Smooth muscle cell (in vitro differentiated cells): ENCODE measurements at regions not wholly inside any gene's neighbourhood (a gene's known extent, or its start where the extent isn't known, plus 50 kb on each side); places are given as distances from the start of the nearest gene placed in this dataset.

Source experiments
- DNase-seq: peaks from one replicate; lab custom pipeline; 2025; ENCODE audit not compliant: unreplicated experiment; lab: John Stamatoyannopoulos, UW
- H2AFZ ChIP-seq: fragments of 200-600 bp; sonication (generic); 2 replicates; pipeline ENCODE4 v1.6.0; 2016; ENCODE audit warnings: antibody characterized with exemption, low read depth, mild to moderate bottlenecking
- H3F3A ChIP-seq: fragments of 200-600 bp; sonication (generic); 2 replicates; pipeline ENCODE4 v1.6.0; 2017; ENCODE audit warnings: antibody characterized with exemption, low read depth
- H3K27ac ChIP-seq: fragments of 200-600 bp; sonication (generic); 2 replicates; pipeline ENCODE4 v1.5.1; 2016; ENCODE audit warnings: low read depth, mild to moderate bottlenecking
- H3K27me3 ChIP-seq: fragments of 200-600 bp; sonication (generic); 2 replicates; pipeline ENCODE4 v1.6.1; 2016; ENCODE audit warnings: low read depth, mild to moderate bottlenecking
- H3K36me3 ChIP-seq: fragments of 200-600 bp; sonication (generic); 2 replicates; pipeline ENCODE4 v1.5.1; 2016; ENCODE audit warnings: low read depth
- H3K4me1 ChIP-seq: fragments of 200-600 bp; sonication (generic); 2 replicates; pipeline ENCODE4 v1.5.1; 2016; ENCODE audit warnings: low read depth
- H3K4me2 ChIP-seq: fragments of 200-600 bp; sonication (generic); 2 replicates; pipeline ENCODE4 v1.6.0; 2016; ENCODE audit warnings: mild to moderate bottlenecking
- H3K4me3 ChIP-seq: fragments of 200-600 bp; sonication (generic); 2 replicates; pipeline ENCODE4 v1.5.1; 2016; ENCODE audit warnings: mild to moderate bottlenecking
- H3K79me2 ChIP-seq: fragments of 200-600 bp; sonication (generic); 2 replicates; pipeline ENCODE4 v1.6.0; 2016; ENCODE audit warnings: low read depth, mild to moderate bottlenecking
- H3K9ac ChIP-seq: fragments of 200-600 bp; sonication (generic); 2 replicates; pipeline ENCODE4 v1.6.0; 2016; ENCODE audit warnings: low read depth
- H3K9me3 ChIP-seq: fragments of 200-600 bp; sonication (generic); replicated peaks from 2 replicates; pipeline ENCODE4 v1.5.1; 2016; ENCODE audit warnings: low read depth
- H4K20me1 ChIP-seq: fragments of 200-600 bp; sonication (generic); 2 replicates; pipeline ENCODE4 v1.6.0; 2016; ENCODE audit warnings: low read depth
- WGBS: methylation state at CpG from one replicate; pipeline ENCODE4 v1.1.7; 2016; ENCODE audit warnings: low lambda C conversion rate; 5-methylcytosine and 5-hydroxymethylcytosine counted together
- TF ChIP-seq, protein P1 (sequence below): fragments of 200-600 bp; sonication (generic); IDR thresholded peaks from 2 replicates; pipeline ENCODE4 v1.5.1; 2017; ENCODE audit warnings: borderline replicate concordance, mild to moderate bottlenecking, antibody characterized with exemption; ENCODE audit not compliant: insufficient read depth, poor library complexity, severe bottlenecking

DNA sequence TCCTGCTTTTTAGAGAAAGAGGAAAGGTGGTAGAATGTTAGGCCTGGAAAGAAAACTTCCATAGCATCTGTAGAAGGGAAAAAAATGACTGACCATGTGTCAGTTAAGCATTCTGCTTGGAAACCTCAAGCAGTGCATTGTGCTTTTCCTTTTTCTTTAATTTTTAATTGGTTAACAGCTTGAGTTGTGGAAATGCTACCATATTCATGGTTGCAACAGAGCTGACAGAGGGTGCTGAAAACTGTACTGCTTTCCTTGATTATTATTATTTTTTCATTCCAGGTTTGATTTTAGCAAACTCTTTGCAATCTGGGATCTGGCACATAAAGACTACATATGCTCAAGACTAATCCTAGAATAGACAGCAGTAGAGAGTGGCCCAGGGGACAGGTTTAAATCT is 404.5 kb downstream of the EPHA4 start:
- Histone ChIP-seq H3K4me1 (no peaks in the 10 kb centered on the region), H3F3A (no peaks in the 10 kb centered on the region), H3K36me3 (no peaks in the 10 kb centered on the region), H4K20me1 (no peaks in the 10 kb centered on the region), H3K4me3 (no peak overlapping the region), H3K4me2 (no peak overlapping the region), H3K27ac (no peak overlapping the region), H3K9ac (no peak overlapping the region), H3K27me3 (peaks cover 12% of the 10 kb centered on the region), H3K9me3 (no peaks in the 10 kb centered on the region), H2AFZ (no peak overlapping the region), H3K79me2 (no peaks in the 10 kb centered on the region)
- DNase-seq, result no peak
- TF ChIP-seq, protein P1, sequence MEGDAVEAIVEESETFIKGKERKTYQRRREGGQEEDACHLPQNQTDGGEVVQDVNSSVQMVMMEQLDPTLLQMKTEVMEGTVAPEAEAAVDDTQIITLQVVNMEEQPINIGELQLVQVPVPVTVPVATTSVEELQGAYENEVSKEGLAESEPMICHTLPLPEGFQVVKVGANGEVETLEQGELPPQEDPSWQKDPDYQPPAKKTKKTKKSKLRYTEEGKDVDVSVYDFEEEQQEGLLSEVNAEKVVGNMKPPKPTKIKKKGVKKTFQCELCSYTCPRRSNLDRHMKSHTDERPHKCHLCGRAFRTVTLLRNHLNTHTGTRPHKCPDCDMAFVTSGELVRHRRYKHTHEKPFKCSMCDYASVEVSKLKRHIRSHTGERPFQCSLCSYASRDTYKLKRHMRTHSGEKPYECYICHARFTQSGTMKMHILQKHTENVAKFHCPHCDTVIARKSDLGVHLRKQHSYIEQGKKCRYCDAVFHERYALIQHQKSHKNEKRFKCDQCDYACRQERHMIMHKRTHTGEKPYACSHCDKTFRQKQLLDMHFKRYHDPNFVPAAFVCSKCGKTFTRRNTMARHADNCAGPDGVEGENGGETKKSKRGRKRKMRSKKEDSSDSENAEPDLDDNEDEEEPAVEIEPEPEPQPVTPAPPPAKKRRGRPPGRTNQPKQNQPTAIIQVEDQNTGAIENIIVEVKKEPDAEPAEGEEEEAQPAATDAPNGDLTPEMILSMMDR, result no peak

DNA sequence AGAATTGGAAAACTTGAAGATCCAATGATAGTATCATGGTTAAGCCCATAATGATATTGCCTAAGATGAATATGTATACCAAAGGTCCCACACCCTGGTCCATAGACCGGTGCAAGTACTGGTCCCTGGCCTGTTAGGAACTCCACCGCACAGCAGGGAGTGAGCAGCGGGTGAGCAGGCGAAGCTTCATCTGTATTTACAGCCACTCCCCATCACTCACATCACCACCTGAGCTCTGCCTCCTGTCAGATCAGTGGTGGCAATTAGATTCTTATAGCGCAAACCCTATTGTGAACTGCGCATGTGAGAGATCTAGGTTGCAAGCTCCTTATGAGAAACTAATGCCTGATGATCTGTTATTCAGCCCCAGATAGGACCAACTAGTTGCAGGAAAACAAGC is 402.4 kb downstream of the EPHA4 start:
- Histone ChIP-seq H4K20me1 (no peaks in the 10 kb centered on the region), H3K4me1 (no peaks in the 10 kb centered on the region), H3K27me3 (peaks cover 12% of the 10 kb centered on the region), H2AFZ (no peak overlapping the region), H3K36me3 (no peaks in the 10 kb centered on the region), H3K27ac (no peak overlapping the region), H3K9me3 (no peaks in the 10 kb centered on the region), H3K4me2 (no peak overlapping the region), H3K4me3 (no peak overlapping the region), H3F3A (no peaks in the 10 kb centered on the region), H3K79me2 (no peaks in the 10 kb centered on the region), H3K9ac (no peak overlapping the region)
- 99% methylated on average over 6 of the region's 6 CpGs for WGBS
- DNase-seq, result no peak
- TF ChIP-seq, protein P1, result no peak

DNA sequence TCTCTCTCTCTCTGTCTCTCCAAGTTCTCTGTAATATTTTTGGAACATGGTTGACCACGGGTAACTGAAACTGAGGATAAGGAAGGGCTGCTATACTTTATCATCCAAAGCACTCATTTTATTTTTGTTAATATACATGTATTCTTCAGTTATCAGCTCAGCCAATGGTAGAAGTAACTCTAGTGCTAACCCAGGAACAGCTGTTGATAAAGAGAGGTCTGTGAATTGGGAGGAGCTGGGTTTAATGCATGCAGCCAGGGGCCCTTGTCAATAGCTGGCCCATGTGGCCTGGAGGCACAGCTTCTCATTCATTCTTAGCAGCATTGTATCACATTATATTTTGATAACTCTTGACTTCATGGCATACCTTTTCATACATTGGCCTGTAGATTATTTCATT is 401.6 kb downstream of the EPHA4 start:
- no peak overlapping the region for H2AFZ ChIP-seq
- H3K9me3 ChIP-seq, result no peaks in the 10 kb centered on the region
- H3K79me2 ChIP-seq, result no peaks in the 10 kb centered on the region
- no peak overlapping the region for H3K27ac ChIP-seq
- no peaks in the 10 kb centered on the region for H3K4me1 ChIP-seq
- no peak overlapping the region for H3K4me3 ChIP-seq
- H3F3A ChIP-seq, result no peaks in the 10 kb centered on the region
- no peak overlapping the region for H3K9ac ChIP-seq
- TF ChIP-seq, protein P1, result no peak
- no peaks in the 10 kb centered on the region for H3K36me3 ChIP-seq
- WGBS, result 100% methylated on average over 1 of the region's 1 CpG
- H3K4me2 ChIP-seq, result no peak overlapping the region
- no peak for DNase-seq
- no peaks in the 10 kb centered on the region for H4K20me1 ChIP-seq
- peaks cover 14% of the 10 kb centered on the region for H3K27me3 ChIP-seq

DNA sequence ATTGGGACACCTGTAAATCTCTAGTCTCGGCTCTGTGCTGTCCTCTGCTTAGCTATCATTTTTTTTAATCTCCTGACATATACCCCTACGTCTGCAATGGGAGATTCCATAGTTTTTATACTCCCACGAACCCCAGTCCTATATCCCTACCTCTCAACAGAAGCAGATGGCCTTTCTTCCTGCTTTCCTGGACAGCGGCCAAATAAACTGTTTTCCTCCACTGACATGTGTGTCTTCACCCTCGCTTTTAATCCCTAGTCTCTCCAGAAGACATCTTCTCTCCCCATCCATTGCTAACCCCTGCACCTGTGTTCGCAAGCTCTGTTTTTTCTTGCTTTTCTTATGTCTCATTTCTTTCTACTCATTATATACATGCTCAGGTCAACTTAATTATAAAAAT is 395.4 kb downstream of the EPHA4 start:
- no peak overlapping the region for H3K27ac ChIP-seq
- no peak overlapping the region for H3K4me2 ChIP-seq
- H3F3A ChIP-seq, result no peaks in the 10 kb centered on the region
- no peak overlapping the region for H3K9ac ChIP-seq
- H3K36me3 ChIP-seq, result no peaks in the 10 kb centered on the region
- TF ChIP-seq, protein P1, result no peak
- no peak overlapping the region for H2AFZ ChIP-seq
- H3K79me2 ChIP-seq, result no peaks in the 10 kb centered on the region
- H3K27me3 ChIP-seq, result peaks cover 27% of the 10 kb centered on the region
- no peaks in the 10 kb centered on the region for H4K20me1 ChIP-seq
- 88% methylated on average over 6 of the region's 6 CpGs for WGBS
- no peaks in the 10 kb centered on the region for H3K9me3 ChIP-seq
- H3K4me1 ChIP-seq, result no peaks in the 10 kb centered on the region
- DNase-seq, result no peak
- no peak overlapping the region for H3K4me3 ChIP-seq
